Neural progenitor cell (in vitro differentiated cells): ENCODE measurements at regions not wholly inside any gene's neighbourhood (a gene's known extent, or its start where the extent isn't known, plus 50 kb on each side); places are given as distances from the start of the nearest gene placed in this dataset.

Experiments
- DNase-seq: peaks from one replicate; pipeline ENCODE4 v3.0.0-alpha.2; 2016; ENCODE audit warnings: low spot score
- H2AFZ ChIP-seq: fragments of 200-600 bp; sonication (generic); replicated peaks from 2 replicates; pipeline ENCODE4 v1.6.1; 2016; ENCODE audit warnings: antibody characterized with exemption
- H3F3A ChIP-seq: fragments of 200-600 bp; sonication (generic); 2 replicates; pipeline ENCODE4 v1.6.1; 2016; ENCODE audit warnings: antibody characterized with exemption, low read depth
- H3K27ac ChIP-seq: fragments of 200-600 bp; sonication (generic); 2 replicates; pipeline ENCODE4 v1.5.1; 2016; ENCODE audit warnings: mild to moderate bottlenecking
- H3K27me3 ChIP-seq: fragments of 200-600 bp; sonication (generic); 2 replicates; pipeline ENCODE4 v1.6.1; 2016; ENCODE audit warnings: mild to moderate bottlenecking, moderate library complexity
- H3K36me3 ChIP-seq: fragments of 200-600 bp; sonication (generic); 2 replicates; pipeline ENCODE4 v1.5.1; 2016
- H3K4me1 ChIP-seq: fragments of 200-600 bp; sonication (generic); 2 replicates; pipeline ENCODE4 v1.6.1; 2016; ENCODE audit warnings: mixed run types
- H3K4me2 ChIP-seq: fragments of 200-600 bp; sonication (generic); 2 replicates; pipeline ENCODE4 v1.6.1; 2016
- H3K4me3 ChIP-seq: fragments of 200-600 bp; sonication (generic); 2 replicates; pipeline ENCODE4 v1.5.1; 2016
- H3K79me2 ChIP-seq: fragments of 200-600 bp; sonication (generic); 2 replicates; pipeline ENCODE4 v1.6.1; 2016; ENCODE audit warnings: low read depth
- H3K9ac ChIP-seq: fragments of 200-600 bp; sonication (generic); 2 replicates; pipeline ENCODE4 v1.6.1; 2016
- H3K9me3 ChIP-seq: fragments of 200-600 bp; sonication (generic); 2 replicates; pipeline ENCODE4 v1.5.1; 2016; ENCODE audit warnings: low read depth
- H4K20me1 ChIP-seq: fragments of 200-600 bp; sonication (generic); 2 replicates; pipeline ENCODE4 v1.6.1; 2016; ENCODE audit warnings: low read depth
- H3K27ac Mint-ChIP-seq: 3 replicates; pipeline ENCODE4 v1.8.0; 2021; ENCODE audit warnings: mixed read lengths
- H3K27me3 Mint-ChIP-seq: 2 replicates; pipeline ENCODE4 v1.8.0; 2022; ENCODE audit warnings: low read depth, mild to moderate bottlenecking, inconsistent platforms, moderate library complexity, mixed read lengths; ENCODE audit not compliant: insufficient read depth
- H3K36me3 Mint-ChIP-seq: 3 replicates; pipeline ENCODE4 v1.8.0; 2021; ENCODE audit warnings: mixed read lengths
- H3K4me1 Mint-ChIP-seq: 3 replicates; pipeline ENCODE4 v1.8.0; 2021; ENCODE audit warnings: mixed read lengths
- H3K4me3 Mint-ChIP-seq: 3 replicates; pipeline ENCODE4 v1.8.0; 2021; ENCODE audit warnings: mild to moderate bottlenecking, moderate library complexity, mixed read lengths
- H3K9me3 Mint-ChIP-seq: 3 replicates; pipeline ENCODE4 v1.8.0; 2020; ENCODE audit warnings: mixed read lengths
- EZH2 ChIP-seq: fragments of 200-600 bp; sonication (generic); IDR thresholded peaks from 2 replicates; pipeline ENCODE4 v1.6.1; 2017; ENCODE audit warnings: antibody characterized with exemption, mild to moderate bottlenecking, moderate library complexity
- EZH2phosphoT487 ChIP-seq: fragments of 200-600 bp; sonication (generic); IDR thresholded peaks from 2 replicates; pipeline ENCODE4 v1.6.1; 2017; ENCODE audit warnings: antibody characterized with exemption
- TF ChIP-seq, protein P1 (sequence below): fragments of 200-600 bp; sonication (generic); IDR thresholded peaks from 2 replicates; pipeline ENCODE4 v1.5.1; 2017; ENCODE audit warnings: antibody characterized with exemption, mild to moderate bottlenecking

DNA sequence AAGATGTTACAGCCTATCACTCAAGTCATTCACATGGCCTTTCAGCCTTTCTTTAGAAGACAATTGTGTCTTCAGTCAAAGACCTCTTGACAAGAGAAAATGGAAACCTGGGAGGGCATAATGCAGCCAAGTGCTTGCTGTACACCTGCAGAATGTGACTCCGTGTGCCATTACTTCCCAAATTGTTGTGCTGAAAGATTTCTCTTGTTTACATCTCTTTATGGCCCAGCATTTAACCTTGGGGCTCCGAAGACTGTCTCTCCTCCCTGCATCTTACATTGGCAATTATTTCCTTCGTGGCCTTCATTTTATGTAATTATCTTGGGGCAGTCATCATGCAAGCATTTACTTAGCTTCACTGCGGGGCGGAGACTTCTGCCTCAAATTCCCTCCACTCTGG, 287.0 kb downstream of the TCF7L2 start:
- H3K36me3 ChIP-seq: no peaks in the 10 kb centered on the region
- TF ChIP-seq, protein P1, sequence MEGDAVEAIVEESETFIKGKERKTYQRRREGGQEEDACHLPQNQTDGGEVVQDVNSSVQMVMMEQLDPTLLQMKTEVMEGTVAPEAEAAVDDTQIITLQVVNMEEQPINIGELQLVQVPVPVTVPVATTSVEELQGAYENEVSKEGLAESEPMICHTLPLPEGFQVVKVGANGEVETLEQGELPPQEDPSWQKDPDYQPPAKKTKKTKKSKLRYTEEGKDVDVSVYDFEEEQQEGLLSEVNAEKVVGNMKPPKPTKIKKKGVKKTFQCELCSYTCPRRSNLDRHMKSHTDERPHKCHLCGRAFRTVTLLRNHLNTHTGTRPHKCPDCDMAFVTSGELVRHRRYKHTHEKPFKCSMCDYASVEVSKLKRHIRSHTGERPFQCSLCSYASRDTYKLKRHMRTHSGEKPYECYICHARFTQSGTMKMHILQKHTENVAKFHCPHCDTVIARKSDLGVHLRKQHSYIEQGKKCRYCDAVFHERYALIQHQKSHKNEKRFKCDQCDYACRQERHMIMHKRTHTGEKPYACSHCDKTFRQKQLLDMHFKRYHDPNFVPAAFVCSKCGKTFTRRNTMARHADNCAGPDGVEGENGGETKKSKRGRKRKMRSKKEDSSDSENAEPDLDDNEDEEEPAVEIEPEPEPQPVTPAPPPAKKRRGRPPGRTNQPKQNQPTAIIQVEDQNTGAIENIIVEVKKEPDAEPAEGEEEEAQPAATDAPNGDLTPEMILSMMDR: no peak
- no peak for TF ChIP-seq EZH2phosphoT487
- peaks cover 14% of the 10 kb centered on the region for H3K27me3 Mint-ChIP-seq
- H3K4me3 Mint-ChIP-seq: no peak overlapping the region
- H3K4me2 ChIP-seq: no peak overlapping the region
- no peaks in the 10 kb centered on the region for H3K4me1 ChIP-seq
- H3K27ac Mint-ChIP-seq: no peak overlapping the region
- H2AFZ ChIP-seq: no peak overlapping the region
- H3K9me3 Mint-ChIP-seq: no peaks in the 10 kb centered on the region
- no peaks in the 10 kb centered on the region for H3K36me3 Mint-ChIP-seq
- H3K4me3 ChIP-seq: no peak overlapping the region
- no peak overlapping the region for H3K27ac ChIP-seq
- no peaks in the 10 kb centered on the region for H3K27me3 ChIP-seq
- no peaks in the 10 kb centered on the region for H3F3A ChIP-seq
- H4K20me1 ChIP-seq: no peaks in the 10 kb centered on the region
- H3K9me3 ChIP-seq: no peaks in the 10 kb centered on the region
- no peak overlapping the region for H3K9ac ChIP-seq
- peaks cover 14% of the 10 kb centered on the region for H3K4me1 Mint-ChIP-seq
- no peaks in the 10 kb centered on the region for H3K79me2 ChIP-seq
- no peak for DNase-seq

DNA sequence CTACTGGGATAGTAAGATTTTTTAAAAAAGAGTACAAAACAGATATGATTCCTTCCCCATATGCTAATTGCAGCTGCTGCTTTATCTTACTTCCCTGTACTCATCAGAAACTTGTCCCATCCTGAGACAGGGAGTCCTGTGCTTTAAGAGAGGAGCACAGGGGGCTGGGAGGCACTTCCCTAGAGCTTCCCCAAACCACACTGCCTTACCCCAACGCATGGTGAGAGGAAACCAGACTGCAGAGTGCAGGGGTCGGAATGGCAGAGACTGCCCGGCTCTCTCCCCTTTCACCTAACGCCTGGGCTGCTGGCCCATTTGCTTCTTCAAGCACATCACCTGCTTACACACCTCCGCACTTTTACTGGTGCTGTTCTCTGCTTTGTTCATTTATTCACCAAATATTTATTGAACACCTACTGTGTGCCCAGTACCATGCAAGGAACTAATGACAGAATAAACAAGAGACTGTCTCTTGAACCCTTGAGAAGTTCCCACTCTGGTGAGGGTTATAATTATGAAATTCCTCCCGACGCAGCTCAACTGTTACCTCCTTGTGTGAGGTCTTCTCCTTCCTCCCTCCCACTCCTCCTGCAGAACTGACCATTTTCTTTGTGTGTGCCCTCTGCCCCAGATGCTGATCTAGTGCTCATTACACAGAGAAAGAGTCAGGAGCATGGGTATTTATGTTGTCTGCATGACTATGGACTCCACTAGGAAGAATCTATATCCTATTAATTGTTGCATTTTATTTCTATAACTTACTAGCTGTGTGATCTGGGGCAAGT, 289.7 kb downstream of the TCF7L2 start:
- no peaks in the 10 kb centered on the region for H3K36me3 ChIP-seq
- no peak overlapping the region for H3K4me3 ChIP-seq
- H3K4me1 ChIP-seq: no peaks in the 10 kb centered on the region
- Mint-ChIP-seq H3K27me3 (peaks cover 16% of the 10 kb centered on the region), H3K9me3 (no peaks in the 10 kb centered on the region), H3K4me3 (no peak overlapping the region), H3K36me3 (no peaks in the 10 kb centered on the region), H3K4me1 (peaks cover 37% of the 10 kb centered on the region), H3K27ac (peak overlapping the region; percentile 44)
- no peaks in the 10 kb centered on the region for H3K27me3 ChIP-seq
- H3K27ac ChIP-seq: no peak overlapping the region
- H3K9me3 ChIP-seq: no peaks in the 10 kb centered on the region
- TF ChIP-seq, protein P1: no peak
- TF ChIP-seq EZH2: no peak
- TF ChIP-seq EZH2phosphoT487: no peak
- no peak overlapping the region for H3K9ac ChIP-seq
- H2AFZ ChIP-seq: no peak overlapping the region
- no peak overlapping the region for H3K4me2 ChIP-seq
- H3K79me2 ChIP-seq: no peaks in the 10 kb centered on the region
- no peaks in the 10 kb centered on the region for H4K20me1 ChIP-seq
- no peak for DNase-seq
- no peaks in the 10 kb centered on the region for H3F3A ChIP-seq

DNA sequence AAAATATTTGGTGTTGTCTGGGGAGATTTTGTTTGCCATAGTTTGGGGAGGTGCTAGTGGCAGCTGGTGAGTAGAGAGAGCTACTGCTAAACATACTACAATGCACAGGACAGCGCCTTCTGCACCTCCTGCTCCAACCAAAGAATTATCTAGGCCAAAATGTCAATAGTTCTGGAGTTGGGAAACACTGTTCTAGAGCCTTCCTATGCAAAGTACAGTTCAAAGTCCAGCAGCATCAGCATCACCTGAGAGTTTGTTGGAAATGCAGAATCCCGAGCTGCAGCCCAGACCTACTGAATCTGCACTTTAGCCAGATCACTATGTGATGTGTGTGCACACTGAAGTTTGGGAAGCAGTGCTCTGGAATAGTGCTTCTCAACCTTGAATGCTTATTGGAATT, 290.7 kb downstream of the TCF7L2 start:
- H3K27ac Mint-ChIP-seq: no peak overlapping the region
- no peak overlapping the region for H3K27ac ChIP-seq
- no peak for DNase-seq
- H3K36me3 Mint-ChIP-seq: no peaks in the 10 kb centered on the region
- no peak overlapping the region for H3K4me3 ChIP-seq
- H3K4me1 ChIP-seq: no peaks in the 10 kb centered on the region
- no peak overlapping the region for H3K9ac ChIP-seq
- peaks cover 44% of the 10 kb centered on the region for H3K4me1 Mint-ChIP-seq
- H3K9me3 ChIP-seq: no peaks in the 10 kb centered on the region
- no peak overlapping the region for H3K4me2 ChIP-seq
- peaks cover 3% of the 10 kb centered on the region for H3K9me3 Mint-ChIP-seq
- TF ChIP-seq, protein P1: no peak
- no peak for TF ChIP-seq EZH2phosphoT487
- TF ChIP-seq EZH2: no peak
- no peak overlapping the region for H3K4me3 Mint-ChIP-seq
- H4K20me1 ChIP-seq: no peaks in the 10 kb centered on the region
- H3K79me2 ChIP-seq: no peaks in the 10 kb centered on the region
- H3F3A ChIP-seq: no peaks in the 10 kb centered on the region
- H3K27me3 ChIP-seq: no peaks in the 10 kb centered on the region
- H3K36me3 ChIP-seq: no peaks in the 10 kb centered on the region
- H2AFZ ChIP-seq: no peak overlapping the region
- peaks cover 11% of the 10 kb centered on the region for H3K27me3 Mint-ChIP-seq
